CD1c-positive myeloid dendritic cell (primary cell): ENCODE measurements at regions not wholly inside any gene's neighbourhood (a gene's known extent, or its start where the extent isn't known, plus 50 kb on each side); places are given as distances from the start of the nearest gene placed in this dataset.

Source experiments
- DNase-seq: peaks from one replicate; pipeline ENCODE4 v3.0.0-alpha.2; 2016; ENCODE audit errors: extremely low spot score

DNA sequence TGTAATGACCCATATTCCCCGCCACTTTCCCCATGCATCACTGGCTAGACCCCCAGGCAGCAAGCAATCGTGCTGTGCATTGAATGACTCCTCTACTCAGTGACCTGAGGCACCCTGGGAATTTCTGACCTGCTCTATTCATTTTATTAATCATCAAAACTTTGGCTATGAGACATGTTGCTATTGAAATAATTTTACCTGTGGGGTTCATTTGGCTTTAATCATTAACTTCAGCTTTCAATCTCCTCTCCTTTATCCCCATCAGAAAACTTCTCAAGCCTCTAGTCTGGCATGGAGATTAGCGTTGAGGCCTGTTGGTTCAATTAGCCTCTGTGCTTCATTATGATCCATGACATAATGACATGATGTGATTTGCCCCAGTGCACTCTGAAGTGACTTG lies 429.0 kb downstream of the ZNF608 start:
- no peak for DNase-seq

DNA sequence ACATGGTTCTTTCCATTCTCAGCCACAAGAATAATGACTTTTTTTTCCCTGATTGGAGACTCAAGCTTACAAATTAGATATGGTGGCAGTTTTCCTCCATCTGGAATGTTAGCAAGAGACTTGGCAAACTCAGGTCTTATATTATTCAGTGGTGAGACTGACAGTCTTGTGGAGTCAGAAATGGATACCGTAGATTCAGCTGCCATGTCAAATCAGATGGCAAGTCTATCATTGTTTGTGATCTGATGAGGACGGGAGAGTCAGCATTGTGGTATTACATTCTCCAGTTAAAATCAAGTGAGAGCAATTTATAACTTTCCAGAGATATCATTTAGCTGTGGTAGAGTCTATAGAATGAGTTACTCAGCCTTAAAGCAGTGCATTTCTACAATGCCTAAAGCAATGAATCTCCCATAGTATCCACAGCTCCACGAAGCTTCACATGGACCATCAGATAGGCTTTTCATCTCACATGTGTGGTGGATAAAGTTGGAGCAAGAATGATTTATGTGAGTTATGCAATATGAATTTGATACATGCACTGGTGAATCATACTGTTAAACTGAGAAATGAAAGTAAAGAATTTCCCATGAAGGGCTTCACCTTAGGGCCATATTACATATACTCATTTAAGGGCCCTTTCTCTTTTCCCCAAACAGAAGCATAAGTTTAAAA lies 430.6 kb downstream of the ZNF608 start:
- no peak for DNase-seq

DNA sequence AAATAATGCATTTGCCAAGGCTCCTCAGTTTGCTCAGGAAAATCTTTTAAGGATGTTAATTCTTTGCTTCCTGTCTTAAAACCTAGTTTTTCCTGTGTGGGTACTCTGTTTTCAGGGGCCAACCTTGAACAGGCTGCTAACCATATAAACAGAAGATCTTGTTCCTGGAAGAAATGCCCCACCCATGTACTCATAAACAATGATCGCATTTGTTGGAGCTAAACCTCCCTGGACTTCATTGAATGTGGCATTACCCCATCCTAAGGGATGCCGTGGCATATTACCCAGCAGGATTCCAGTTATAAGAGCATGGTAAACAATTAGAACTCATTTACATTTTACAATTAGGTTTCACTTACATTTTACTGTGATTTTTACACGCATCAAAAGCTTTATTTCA lies 436.0 kb downstream of the ZNF608 start:
- DNase-seq: no peak

DNA sequence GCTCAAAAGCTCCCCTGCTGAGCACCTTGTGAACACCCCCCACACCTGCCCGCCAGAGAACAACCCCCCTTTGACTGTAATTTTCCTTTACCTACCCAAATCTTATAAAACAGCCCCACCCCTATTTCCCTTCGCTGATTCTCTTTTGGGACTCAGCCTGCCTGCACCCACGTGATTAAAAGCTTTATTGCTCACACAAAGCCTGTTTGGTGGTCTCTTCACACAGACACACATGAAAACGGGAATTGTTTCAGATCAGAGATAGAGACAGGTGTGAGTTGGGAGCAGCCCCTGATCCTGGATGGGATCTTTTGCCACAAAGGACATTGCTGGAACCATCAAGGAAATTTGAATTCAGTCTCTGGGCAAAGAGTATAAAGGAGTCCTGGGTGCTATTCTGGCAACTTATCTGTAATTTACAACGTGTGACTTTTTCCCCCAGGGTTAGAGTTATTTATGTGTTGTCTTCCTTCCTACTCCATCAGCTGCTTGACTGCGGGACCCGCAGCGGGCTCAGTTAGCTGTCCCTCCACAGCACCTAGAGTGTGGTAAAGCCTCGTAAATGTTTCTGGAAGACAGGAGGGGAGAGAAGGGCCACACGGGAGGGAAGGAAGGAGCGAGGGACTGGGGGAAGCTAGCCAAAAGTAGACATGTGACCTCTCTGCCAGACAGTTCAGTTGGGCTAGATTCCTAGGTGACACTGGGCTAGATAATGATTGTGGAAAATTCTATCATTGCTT lies 437.0 kb downstream of the ZNF608 start:
- DNase-seq: no peak

DNA sequence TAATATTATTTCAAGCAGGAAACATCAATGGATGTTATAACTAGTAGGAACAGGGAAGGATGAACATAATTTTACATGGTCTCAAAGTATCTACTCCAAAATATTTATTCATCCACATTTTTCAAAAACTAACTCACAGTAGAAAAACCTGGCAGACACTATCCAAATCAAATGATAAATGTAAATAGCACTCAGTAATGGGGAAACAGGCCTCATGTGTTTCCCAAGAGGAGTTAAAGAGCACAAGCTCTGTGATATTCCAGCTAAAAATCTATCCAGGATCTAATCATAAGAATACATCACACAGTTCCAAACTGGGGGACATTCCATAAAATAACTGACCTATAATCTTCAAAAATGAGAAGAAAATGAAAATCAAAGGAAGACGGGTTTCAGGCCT lies 443.1 kb downstream of the ZNF608 start:
- no peak for DNase-seq

DNA sequence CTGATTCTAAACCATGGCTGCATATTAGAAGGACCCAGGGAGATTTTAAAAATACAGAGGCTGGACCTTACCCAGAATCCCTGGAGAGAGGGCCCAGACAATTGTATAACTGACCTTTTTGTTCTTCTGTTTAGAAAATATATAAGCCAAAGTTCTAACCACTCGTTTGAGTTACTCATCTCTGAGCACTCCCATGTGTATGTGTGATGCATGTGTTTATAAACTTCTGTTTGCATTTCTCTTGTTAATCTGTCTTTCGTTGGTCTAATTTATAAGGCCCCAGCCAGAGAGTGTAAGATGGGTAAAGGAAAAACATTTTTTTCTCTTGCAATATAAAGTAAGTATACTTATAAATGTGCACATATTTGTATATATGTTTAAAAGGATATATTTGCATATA lies 443.9 kb downstream of the ZNF608 start:
- DNase-seq: no peak

DNA sequence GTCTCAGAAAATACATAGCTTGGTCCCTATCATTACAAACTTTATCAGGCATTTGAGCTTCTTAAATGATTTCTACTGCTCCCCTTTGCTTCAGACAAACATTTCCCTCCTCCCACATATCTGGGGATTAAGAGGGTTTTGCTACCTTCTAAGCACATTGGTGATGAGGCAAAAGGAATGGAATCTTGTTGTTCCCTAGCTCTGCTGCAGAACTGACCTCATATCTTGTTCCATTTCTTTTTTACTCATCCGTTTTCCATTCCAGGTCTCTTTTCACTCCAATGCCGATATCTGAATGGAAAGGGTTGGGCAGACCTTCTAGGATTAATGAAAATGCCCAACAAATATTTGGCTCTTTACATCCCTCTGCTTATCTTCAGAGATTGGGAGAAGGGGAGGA lies 444.6 kb downstream of the ZNF608 start:
- no peak for DNase-seq

DNA sequence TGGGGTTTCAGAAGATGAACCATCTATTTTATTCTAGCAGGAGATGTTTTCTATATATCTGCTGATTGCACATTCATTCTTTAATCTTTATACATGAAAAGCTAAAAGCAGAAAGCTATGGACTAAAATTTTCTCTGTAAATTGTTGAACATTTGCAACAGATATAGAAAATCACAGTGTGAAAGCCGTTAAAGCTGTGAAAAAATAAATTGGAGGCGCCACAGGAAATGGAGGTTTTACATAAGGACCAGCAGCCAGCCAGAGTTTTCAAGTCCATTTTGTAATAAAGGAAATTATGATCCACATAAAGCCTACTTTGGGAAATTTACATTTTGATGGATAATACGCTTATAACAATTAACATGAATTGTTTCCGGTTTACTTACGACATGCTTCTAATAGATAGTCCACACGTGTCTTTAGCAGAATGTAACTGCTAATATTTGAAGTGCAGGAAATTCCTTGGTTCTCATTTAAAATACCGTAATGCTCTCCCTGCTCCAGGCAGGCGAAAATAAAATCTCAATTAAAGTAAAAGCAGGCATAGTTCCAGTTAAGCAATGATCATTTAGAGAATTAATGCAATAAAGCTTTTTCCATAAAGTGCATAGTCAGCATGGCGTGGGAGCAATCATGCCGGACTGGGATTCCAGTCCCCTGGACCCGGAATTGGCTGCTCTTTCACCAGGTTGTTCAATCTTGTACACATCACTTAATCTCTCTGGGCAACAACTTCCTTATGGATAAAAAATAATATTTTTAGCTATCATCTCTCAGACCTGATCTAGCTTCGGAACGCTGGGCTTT lies 445.4 kb downstream of the ZNF608 start:
- DNase-seq: no peak

DNA sequence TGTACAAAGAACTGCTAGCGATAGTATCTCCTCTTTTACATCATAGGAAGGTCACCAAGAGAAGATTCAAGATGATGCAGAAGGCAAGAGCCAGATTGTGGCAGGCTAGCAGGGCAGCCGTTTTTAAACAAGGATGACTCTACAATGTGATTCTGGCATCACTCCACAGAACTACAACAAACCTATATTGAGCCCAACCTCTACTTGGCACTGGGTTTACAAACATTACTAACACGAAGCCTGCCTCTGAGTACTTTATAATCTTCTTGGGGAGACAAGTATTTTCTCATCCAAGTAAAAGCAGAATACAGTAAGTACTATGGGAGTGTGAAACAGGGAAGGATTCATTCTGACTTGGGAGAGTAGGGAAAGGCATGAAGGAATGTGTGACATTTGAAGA lies 448.6 kb downstream of the ZNF608 start:
- DNase-seq: no peak

DNA sequence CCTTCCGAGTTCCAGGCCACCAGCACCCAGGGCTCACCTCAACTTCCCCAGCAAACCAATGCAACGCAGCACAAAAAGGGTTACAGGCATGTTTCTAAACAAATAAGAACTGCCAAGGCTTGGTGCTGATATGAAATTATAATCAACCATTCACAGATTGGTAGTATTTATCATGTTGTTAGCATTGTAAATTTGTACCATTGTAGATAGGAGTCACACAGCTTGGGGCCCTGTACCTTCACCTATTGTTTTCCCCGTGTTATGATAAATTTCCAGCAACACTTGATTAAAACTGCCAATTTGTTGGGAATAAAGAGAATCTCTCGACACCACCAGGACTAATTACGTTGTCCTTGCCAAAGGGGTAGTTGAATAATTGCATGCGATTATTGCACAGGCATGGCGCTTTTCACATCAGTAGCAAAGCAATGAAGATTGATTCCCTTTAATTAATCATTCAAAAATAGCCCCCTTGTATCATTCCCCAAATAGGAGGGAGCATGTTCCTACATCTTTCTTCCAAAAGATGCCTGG lies 454.1 kb downstream of the ZNF608 start:
- DNase-seq: no peak

DNA sequence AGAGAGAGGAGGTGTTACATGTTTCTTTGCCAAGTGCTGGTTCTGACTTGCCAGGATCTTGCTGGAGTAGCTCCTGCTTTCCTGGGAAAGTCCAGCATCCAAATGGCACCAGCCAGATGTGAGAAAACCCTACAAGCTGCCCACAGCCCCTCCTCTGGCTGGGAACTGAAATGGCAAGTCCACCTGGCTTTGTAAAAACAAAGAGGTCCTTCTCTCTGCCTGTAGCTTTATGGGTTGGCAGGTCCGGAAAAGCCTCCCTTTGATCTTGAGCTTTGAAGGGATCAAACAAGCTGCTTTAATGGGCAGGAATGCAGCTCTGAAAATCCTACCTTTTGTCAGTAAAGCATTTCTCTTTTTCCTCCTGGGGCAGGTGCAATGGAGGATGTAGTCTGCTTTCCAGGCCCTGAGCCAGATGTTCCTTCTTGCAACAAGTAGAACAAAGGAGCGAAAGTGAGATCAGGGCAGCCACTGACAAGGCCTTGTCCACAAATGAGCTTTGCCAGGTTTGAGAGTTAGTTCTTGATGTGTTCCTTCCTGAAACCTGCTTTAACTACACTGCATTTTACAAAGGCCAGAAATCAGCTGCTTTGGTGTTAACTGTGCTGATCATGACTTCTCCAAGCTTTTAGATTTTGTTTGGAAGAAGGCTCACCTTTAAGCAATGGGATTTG lies 456.7 kb downstream of the ZNF608 start:
- DNase-seq: no peak

DNA sequence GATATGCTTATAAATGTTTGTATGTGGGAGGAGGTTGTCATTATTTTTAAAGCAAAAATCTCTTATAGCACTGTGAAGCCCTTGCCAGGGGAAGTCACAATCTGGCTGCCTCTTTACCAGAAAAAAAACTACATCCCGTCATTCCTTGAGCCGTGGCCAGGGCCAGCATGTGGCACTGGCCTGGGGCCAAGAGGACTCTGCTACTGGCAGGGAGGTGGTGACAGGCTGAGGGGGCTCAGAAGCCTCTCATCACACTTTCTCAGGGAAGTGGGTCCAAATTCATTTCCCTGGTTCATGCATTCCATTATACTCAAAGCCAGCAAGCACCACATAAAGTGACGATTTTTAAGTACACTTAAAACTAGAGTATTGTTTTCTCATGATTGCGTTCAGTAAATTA lies 457.3 kb downstream of the ZNF608 start:
- DNase-seq: no peak

DNA sequence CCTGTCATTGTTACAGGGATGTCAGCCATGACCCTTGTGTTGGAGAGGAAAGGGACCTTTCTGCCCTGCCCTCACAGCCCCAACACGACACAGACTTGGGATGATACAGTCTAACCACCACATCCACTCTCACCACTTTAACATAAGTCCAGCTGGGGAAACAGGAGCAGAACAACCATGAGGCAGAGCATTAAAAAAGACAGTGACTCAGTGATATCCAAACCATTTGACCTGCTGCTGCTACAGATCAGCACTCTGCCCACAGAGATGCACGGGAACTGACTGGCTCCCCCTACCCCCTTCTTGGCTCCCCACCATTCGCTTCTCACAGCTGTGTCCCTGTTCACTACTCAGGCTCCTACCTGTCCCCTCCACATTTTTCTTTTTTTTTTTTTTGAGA lies 458.6 kb downstream of the ZNF608 start:
- DNase-seq: no peak

DNA sequence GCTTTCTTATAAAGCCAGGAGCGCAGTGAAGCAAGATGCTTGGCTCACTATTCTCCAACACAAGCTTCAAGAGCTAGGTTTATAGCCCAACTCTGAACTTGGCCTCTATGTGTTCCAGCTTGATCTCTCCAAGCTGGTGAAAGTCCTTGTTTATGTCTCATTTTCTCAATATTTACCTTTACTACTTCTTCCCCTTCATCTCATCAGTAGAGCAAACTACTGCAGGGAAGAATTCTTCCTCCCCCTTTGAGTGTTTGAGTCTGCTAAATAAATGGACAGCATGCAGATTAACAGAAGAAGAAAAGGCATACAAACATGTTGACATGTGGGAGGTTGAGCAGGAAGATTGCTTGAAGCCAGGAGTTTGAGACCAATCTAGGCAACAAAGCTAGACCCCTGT lies 460.7 kb downstream of the ZNF608 start:
- no peak for DNase-seq

DNA sequence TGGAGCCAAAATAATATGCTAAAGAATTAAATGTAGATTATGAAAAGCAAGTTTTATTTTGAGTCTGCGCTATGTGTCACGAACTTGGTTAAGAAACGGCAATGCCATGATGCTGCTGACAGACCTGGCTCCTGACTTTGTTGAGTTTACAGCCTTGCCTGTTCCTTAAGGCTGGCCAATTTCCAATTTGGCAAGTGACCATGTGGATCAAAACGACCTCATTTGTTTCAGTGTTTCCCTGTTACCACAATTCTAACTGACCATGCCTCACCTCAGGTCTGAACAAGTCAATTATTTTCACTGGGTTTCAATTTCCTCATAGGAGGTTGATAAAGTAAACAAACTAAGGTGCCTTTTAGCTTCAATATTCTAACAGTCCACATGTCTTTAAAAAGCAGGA lies 461.4 kb downstream of the ZNF608 start:
- no peak for DNase-seq

DNA sequence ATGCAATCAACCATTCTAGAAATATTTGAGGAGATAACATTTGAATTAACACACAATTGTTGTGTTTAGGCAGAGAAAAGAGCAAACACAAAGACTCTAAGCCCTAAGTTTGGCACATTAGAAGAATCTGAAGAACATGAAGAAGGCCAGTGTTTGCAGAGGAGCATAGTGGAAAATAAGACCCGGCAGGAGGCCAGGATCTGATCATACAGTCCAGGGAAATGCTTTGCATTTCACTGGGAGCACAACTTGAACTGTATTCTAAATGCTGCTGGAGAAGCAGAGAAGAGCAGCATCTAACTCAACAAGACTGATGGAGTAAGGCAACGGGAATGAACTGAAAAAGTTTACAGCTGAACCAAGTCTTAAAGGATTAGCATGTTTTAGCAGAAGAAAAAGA lies 463.4 kb downstream of the ZNF608 start:
- no peak for DNase-seq

DNA sequence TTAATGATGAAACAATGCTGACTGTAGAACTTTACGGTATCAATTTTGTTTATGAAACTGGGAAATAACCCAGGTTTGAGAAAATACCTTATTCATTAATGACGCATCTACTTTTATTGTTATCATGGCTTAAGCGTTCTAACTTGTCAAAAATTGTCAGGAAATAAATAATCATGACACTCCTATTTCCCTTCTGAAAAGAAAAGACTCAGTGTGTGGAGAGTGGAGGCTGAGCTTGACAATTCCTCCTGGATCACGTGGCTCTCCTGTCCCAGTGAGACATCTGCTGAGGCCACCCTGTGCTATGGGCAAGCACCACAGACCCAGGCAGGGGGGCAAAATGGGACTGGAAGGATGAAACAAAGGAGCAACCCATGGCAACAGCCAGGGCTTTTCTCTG lies 466.4 kb downstream of the ZNF608 start:
- DNase-seq: no peak

DNA sequence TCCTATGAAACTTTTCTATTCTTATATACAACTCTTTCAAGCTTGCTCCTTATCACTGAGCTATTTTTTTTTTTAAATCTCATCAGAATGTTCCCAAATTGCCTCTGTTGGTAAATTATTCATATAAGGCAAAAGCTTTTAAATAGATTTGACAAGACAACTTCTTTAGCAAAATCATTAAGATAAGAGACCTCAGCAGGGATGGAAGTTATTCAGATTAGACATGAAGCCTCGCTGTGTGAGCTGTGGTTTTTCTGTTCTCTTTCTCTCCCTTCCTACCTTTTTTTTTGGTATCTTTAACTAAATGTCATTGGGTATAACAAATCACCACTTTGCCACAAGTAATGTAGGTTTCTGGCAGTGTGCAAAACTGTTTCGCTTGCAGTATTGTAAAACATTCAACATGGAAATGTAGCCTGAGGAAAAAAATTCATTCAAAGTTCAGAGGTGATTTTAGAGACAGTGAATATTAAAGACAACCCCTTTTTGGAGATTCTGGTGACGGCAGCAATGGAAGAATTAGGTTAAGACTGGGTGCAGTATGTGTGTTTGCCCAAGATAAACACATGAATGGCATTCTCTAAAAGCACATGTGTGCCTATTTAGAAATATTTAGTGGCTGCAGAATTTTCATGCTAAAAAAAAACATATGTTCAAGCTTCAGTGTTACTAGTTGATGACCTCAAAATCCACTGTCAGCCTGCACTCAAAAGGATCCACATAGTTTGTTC lies 467.1 kb downstream of the ZNF608 start:
- no peak for DNase-seq

DNA sequence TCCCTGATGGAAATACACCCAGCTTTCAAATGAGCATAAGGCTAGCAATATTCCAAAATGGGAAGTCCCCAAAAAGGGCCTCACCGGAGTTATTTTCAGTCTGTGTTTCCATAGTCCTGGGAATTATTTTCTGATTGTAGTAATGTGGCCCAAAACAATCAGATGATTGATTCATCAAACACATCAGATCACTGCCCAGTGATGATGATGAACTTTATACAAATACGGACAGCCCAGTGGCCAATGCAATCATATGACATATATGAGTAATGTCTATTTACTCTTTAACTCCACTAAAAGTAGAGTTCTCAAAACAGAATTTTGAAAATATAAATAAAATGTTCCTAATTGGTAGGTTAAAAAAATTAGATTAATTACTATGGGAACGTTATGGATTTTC lies 467.8 kb downstream of the ZNF608 start:
- no peak for DNase-seq

DNA sequence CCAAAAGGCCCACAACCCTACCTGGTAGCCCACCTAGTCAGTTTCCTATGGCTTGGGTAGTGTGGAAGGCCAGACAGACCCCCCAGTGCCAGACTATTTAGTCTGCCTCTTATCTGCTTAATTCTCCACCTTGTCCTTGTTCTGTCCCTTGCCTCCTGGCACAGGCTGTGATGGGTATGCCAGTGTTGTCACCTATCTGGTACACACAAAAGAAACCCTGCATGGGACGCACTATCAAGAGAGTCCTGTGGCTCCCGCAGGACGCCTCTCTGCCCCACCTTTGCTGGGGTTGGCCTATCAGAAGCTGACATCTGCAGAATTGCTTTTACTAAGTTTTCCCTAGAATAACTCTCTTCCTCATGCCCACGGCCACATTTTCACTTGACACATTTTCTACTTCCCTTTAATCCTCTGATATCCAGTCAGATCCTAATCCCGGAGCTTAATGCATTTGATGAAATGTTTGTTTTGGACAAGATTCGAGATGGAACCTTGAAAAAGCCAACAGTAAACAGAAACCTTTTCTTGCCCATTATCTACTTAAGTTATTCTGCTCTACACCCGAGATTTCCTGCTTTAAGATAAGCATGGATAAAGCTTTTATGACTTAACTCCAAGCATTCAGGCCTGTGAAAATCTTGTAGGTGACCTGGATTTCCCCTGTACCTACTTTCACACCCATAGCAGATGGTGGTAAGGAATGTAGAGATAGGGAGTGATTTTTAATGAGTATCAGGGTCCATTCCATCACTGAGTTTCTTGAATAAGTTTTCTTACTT lies 468.5 kb downstream of the ZNF608 start:
- DNase-seq: no peak

DNA sequence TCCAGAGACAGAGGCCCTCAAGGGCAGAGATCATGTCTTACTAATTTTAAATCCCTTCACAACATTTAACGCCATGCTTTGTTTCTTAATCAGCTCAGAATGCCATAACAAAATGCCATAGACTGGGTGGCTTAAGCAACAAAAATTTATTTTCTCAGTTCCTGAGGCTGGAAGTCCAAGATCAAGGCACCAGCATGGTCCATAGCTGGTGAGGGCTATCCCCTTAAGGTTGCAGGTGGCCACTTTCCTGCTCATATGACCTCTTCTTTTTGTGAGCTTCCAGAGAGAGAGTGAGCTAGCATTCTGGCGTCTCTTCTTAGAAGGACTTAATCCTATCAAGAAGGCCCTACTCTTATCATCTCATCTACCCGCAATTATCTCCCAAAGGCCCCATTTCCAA lies 470.3 kb downstream of the ZNF608 start:
- no peak for DNase-seq
